Mucosa of gallbladder (tissue), 1 donor: ENCODE measurements at regions not wholly inside any gene's neighbourhood (a gene's known extent, or its start where the extent isn't known, plus 50 kb on each side); places are given as distances from the start of the nearest gene placed in this dataset.

ENCODE experiments used
- DNase-seq: peaks from one replicate; pipeline ENCODE4 v3.0.0-alpha.2; 2020; ENCODE audit warnings: low spot score
- donor health status: DM: no; HTN: no; CAD: no.

DNA sequence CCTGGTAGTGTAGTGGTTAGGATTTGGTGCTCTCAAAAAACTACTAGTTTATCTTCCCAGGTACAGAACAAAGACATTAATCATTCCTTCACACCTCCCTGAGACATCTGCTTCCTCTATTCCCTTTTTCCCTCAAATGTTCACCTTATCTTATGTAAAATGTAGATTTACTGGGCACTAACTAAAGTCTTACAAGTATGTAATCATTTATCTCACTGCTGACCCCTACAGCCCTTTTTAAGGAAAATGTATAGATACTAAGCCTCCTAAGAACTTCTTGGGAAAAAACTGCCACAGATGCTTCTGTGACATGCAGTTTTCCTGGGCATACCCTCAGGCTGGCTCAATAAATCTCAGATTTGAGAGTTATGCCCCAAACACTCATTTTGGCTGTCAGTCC, 50.8 kb upstream of the NEK7 start:
- DNase-seq, result no peak
